Muscle layer of duodenum (tissue), 2 donors: ENCODE measurements at regions not wholly inside any gene's neighbourhood (a gene's known extent, or its start where the extent isn't known, plus 50 kb on each side); places are given as distances from the start of the nearest gene placed in this dataset.

Experiments
- H3K27ac ChIP-seq: one replicate; pipeline ENCODE4 v1.7.0; 2013; ENCODE audit warnings: mild to moderate bottlenecking, low read length
- H3K27me3 ChIP-seq: one replicate; pipeline ENCODE4 v1.7.0; 2013; ENCODE audit warnings: low read depth, mild to moderate bottlenecking, control low read depth, low read length
- H3K36me3 ChIP-seq, 2 donors: one replicate each; pipeline ENCODE4 v1.7.0; 2013; ENCODE audit warnings: low read length in 2 of 2, control low read depth in 1 of 2, mild to moderate bottlenecking in 1 of 2; ENCODE audit not compliant: insufficient read depth in 2 of 2, control insufficient read depth in 1 of 2
- H3K4me1 ChIP-seq, 2 donors: one replicate each; pipeline ENCODE4 v1.7.0; 2013; ENCODE audit warnings: low read length in 2 of 2, mild to moderate bottlenecking in 2 of 2, control low read depth in 1 of 2, moderate library complexity in 1 of 2; ENCODE audit not compliant: insufficient read depth in 2 of 2, control insufficient read depth in 1 of 2
- H3K4me3 ChIP-seq, 2 donors: one replicate each; pipeline ENCODE4 v1.7.0; 2013; ENCODE audit warnings: low read length in 2 of 2, low read depth in 1 of 2, mild to moderate bottlenecking in 1 of 2
- H3K9me3 ChIP-seq, 2 donors: one replicate each; pipeline ENCODE4 v1.7.0; 2013; ENCODE audit warnings: low read length in 2 of 2, control low read depth in 1 of 2, mild to moderate bottlenecking in 1 of 2; ENCODE audit not compliant: control insufficient read depth in 1 of 2
- donor health status: healthy.

DNA sequence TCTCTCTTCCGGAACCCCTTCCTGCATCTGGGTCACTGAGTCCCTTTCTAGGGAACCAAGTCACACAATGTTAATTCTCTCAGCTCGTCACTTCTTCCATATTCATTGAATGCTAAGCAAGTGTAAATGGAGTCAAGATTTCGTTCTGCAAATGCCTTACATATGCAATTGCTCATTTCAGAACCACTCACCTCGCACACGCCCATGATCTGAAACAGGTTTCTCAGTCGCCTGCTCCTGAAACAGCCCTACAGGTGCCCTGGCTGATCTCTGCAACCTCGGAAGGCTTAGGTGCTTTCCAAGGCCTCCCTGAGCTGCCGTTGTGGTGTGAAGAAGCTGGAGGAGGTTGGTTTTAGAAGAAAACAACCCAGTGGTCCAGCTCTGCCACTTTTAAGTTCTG, 100.8 kb upstream of the MSX1 start:
- no peaks in the 10 kb centered on the region for H3K36me3 ChIP-seq
- H3K4me1 ChIP-seq = no peaks in the 10 kb centered on the region
- no peak overlapping the region for H3K4me3 ChIP-seq
- H3K27me3 ChIP-seq = no peaks in the 10 kb centered on the region
- H3K9me3 ChIP-seq = no peaks in the 10 kb centered on the region
- no peak overlapping the region for H3K27ac ChIP-seq

DNA sequence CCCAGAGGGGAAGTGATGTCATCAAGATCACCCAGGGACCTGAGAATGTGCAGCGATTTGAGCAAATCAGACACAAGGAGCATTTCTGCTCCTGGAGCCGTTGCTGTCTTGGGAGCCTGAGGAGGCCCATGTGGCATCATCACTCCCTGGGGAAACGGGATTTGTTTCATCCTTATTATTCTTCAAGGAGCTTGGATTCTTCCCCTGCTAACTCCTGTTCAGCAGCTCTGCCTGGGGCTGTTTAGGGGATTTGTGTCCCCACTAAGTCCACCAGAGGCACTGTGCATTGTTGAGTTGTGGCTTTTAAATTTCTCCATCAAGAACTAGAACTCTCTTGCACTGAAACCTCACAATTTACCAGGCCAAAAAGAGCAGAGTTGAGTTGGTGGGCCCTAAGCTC, 104.2 kb upstream of the MSX1 start:
- H3K27ac ChIP-seq = no peak overlapping the region
- H3K4me3 ChIP-seq = no peak overlapping the region
- H3K27me3 ChIP-seq = no peaks in the 10 kb centered on the region
- H3K36me3 ChIP-seq = no peaks in the 10 kb centered on the region
- no peaks in the 10 kb centered on the region for H3K9me3 ChIP-seq
- no peaks in the 10 kb centered on the region for H3K4me1 ChIP-seq

GRCh38 chr4:4754641-4755040, 104.8 kb upstream of the MSX1 start:
- H3K27ac ChIP-seq = no peak overlapping the region
- no peaks in the 10 kb centered on the region for H3K9me3 ChIP-seq
- no peaks in the 10 kb centered on the region for H3K27me3 ChIP-seq

DNA sequence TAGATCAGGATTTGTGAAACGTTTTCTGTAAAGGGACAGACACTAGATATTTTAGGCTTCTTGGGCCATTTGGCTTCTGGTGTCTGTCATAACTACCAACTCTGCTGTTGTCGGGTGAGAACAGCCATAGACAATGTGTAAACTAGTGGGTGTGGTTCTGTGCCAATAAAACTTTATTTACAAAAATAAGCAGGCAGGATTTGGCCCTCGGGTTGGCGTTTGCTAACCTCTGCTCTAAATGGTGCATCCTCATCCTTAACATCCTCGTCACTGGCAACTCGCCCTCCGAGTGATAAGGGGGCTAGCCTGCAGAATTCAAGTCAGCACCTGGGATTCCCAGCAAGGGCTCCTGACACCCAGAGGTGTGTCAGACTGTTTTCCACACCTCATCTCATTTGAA, 105.8 kb upstream of the MSX1 start:
- no peaks in the 10 kb centered on the region for H3K27me3 ChIP-seq
- no peaks in the 10 kb centered on the region for H3K36me3 ChIP-seq
- H3K9me3 ChIP-seq = no peaks in the 10 kb centered on the region
- no peak overlapping the region for H3K27ac ChIP-seq
- no peaks in the 10 kb centered on the region for H3K4me1 ChIP-seq
- no peak overlapping the region for H3K4me3 ChIP-seq

More at GRCh38 chr4:4754641-4755040, 104.8 kb upstream of the MSX1 start:
- Histone ChIP-seq H3K4me1 (no peaks in the 10 kb centered on the region), H3K4me3 (no peak overlapping the region), H3K36me3 (no peaks in the 10 kb centered on the region)

GRCh38 chr4:4752576-4753401, 106.7 kb upstream of the MSX1 start:
- no peaks in the 10 kb centered on the region for H3K36me3 ChIP-seq
- no peaks in the 10 kb centered on the region for H3K27me3 ChIP-seq
- H3K27ac ChIP-seq = no peak overlapping the region

DNA sequence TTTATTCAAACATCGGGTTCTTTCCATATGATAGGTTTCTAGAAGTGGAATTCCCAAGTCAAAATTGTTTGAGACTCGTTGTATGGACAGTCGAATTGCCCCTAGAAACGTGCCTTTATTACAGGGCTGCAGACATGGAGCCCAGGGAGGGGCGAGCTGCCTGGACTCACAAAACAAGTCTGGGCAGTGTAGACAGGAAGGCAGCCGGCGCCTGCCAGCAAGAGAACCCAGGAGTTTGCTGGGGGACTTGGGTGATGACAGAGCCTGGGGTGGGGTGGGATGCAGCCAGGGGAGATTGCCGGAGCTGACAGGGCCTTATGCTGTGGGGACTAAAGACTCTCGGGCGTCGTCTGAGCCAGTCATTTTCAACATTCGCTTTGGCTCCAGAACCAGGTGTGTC, 107.4 kb upstream of the MSX1 start:
- no peak overlapping the region for H3K27ac ChIP-seq
- no peaks in the 10 kb centered on the region for H3K4me1 ChIP-seq
- H3K36me3 ChIP-seq = no peaks in the 10 kb centered on the region
- H3K4me3 ChIP-seq = no peak overlapping the region
- peaks cover 0 to 11% of the 10 kb centered on the region in 2 donors for H3K9me3 ChIP-seq
- no peaks in the 10 kb centered on the region for H3K27me3 ChIP-seq

More at GRCh38 chr4:4752576-4753401, 106.7 kb upstream of the MSX1 start:
- H3K4me3 ChIP-seq = no peak overlapping the region
- peaks cover 0 to 4% of the 10 kb centered on the region in 2 donors for H3K9me3 ChIP-seq
- H3K4me1 ChIP-seq = no peaks in the 10 kb centered on the region

DNA sequence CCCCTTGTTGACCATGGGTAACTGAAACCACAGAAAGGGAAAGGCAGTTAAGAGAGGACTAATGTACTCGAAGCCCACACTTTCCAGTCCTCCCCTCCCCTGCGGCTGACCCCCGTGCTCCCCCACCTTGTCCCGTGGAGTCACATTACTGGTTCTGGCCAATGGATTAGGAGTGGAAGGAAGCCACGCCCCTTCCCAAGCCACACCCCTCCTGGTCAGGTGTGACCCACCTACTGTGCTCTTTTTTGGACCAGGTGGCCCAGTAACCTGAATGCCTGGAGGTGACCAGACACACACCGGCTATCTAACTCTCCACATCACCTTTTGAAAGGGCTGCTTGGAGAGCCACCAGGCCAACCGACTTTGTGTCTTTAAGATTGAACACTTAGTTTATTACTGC, 109.3 kb upstream of the MSX1 start:
- Histone ChIP-seq H3K4me3 (no peak overlapping the region), H3K9me3 (peaks cover 8 to 26% of the 10 kb centered on the region in 2 donors), H3K27me3 (no peaks in the 10 kb centered on the region), H3K27ac (no peak overlapping the region), H3K36me3 (no peaks in the 10 kb centered on the region), H3K4me1 (no peaks in the 10 kb centered on the region)

DNA sequence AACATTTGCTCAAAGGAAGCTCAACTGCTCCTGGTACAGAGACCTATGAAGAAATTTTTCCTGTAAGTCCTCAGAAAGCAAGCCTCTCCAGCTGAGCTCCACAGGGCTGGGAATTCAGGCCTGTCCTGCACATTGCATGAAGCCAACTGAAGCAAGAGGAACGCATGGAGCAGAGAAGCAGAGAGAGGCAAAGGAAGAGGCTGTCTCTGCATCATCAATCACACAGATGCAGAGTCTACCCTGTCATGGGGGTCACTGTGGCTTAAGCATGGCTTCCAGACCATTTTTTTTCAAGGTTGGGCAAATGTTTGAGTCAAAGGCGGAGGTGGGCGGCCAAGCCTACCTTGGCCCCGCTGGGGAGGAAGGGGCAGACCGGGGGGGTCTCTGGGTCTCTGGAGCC, 110.3 kb upstream of the MSX1 start:
- H3K4me3 ChIP-seq = no peak overlapping the region
- no peaks in the 10 kb centered on the region for H3K27me3 ChIP-seq
- no peaks in the 10 kb centered on the region for H3K4me1 ChIP-seq
- no peak overlapping the region for H3K27ac ChIP-seq
- no peaks in the 10 kb centered on the region for H3K36me3 ChIP-seq
- peaks cover 11 to 29% of the 10 kb centered on the region in 2 donors for H3K9me3 ChIP-seq

DNA sequence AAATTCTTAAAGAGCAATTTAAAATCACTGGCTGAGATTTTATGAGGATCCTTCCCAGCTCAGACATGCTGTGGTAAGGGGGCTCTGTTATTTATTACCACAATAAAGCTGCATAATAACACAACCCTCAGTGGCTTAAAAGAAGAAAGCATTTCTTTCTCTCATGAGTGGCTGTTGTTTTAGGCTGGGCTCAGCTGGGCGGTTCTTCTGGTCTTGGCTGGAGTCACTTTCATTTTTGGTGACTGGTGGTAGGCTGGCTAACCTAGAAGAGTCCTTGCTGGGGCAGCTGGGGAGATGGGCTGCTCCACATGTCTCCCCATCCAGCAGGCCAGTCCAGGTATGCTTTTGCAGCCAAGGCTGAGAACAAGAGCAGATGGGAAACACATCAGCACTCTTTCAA, 113.0 kb upstream of the MSX1 start:
- Histone ChIP-seq H3K4me3 (peak overlapping the region in 1 of 2 donors; percentile 20), H3K27me3 (no peaks in the 10 kb centered on the region), H3K36me3 (no peaks in the 10 kb centered on the region), H3K9me3 (peaks cover 11 to 29% of the 10 kb centered on the region in 2 donors), H3K27ac (no peak overlapping the region), H3K4me1 (no peaks in the 10 kb centered on the region)

- H3K4me1 ChIP-seq = peaks cover 0 to 16% of the 10 kb centered on the region in 2 donors
- no peak overlapping the region for H3K4me3 ChIP-seq
- no peaks in the 10 kb centered on the region for H3K36me3 ChIP-seq
- H3K9me3 ChIP-seq = peaks cover 2 to 3% of the 10 kb centered on the region in 2 donors
- H3K27me3 ChIP-seq = no peaks in the 10 kb centered on the region
- no peak overlapping the region for H3K27ac ChIP-seq
Measured at GRCh38 chr4:4740071-4740470, 119.4 kb upstream of the MSX1 start.

DNA sequence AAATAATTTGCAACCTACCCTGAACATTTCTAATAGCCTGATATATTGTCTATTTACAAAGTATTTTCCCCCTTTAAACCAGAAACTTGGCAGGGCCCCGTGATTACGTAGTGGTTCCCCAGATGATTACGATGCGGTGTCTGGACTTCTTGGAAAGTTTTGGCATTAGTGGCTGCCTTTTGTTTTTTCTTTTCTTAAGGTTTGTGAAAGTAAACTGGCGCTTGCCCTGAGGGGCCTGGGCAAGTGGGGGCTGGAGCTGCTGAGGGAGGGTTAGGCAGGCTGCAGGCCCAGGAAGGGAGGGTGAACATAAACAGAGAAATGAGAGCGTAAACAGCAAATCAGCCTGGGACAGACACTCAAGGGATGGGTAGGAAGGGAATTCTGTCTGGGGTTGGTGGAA, 123.6 kb upstream of the MSX1 start:
- Histone ChIP-seq H3K27me3 (no peaks in the 10 kb centered on the region), H3K9me3 (peaks cover 0 to 4% of the 10 kb centered on the region in 2 donors), H3K4me1 (peaks cover 0 to 16% of the 10 kb centered on the region in 2 donors), H3K36me3 (no peaks in the 10 kb centered on the region), H3K27ac (no peak overlapping the region), H3K4me3 (no peak overlapping the region)
